ENCODE measurements at regions not wholly inside any gene's neighbourhood (a gene's known extent, or its start where the extent isn't known, plus 50 kb on each side); places are given as distances from the start of the nearest gene placed in this dataset.
A peak's percentile ranks its signal among the peaks of the same experiment; 100 is the strongest.
"Not testable (repeated sequence)": the region's sequence is repeated elsewhere in the genome, so short reads cannot be mapped to it uniquely, and the experiment has no call there.

DNA sequence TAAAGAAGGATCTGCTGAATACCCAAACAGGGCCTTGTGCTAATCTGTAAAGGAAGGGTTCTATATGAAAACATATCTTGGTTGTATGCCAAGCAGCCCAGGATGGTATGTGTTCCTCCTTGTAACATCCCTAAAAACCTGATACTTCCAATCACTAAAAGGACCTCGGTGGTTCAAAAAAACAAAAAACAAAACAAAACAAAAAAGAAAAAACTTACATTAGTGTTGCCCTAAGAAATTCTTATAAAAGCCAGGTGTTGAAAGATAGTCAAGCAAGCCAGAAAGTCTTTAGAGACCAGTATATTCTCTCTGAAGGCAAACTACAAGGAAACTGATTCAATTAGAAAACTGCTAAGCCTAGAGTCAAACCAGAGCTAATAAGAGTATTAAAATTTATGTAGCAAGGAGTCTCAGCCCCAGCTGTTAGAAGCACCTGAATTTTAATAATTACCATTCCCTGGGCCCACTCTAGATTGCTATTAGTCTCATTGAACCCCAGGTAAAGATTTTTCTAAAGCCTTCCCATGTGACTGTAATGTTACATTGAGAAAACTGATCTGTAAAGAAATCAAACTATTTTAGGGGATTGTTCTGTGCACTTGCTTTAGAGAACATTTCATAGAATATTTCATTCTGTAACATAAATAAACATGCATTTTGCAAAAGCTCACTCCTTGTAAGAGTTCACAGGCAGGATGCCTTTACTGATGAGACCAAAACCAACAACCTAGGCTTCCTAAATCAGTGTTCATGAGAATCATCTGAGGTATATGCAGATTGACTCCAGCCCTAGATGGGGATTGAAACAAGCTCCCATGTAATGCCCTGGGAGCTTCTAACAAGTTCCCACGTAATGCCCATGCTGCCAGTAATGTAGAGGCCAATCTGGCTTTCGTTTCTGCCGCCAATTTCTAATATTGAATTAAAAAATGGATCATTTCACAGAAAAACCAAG is 95.2 kb upstream of the BTN3A2 start:
- DNase-seq, result peak; percentile 73 to 75
- no peak for TF ChIP-seq GATA1 (IDR thresholded peaks at IDR 0.05; ENCODE audit: low read depth, low read length)
- TF ChIP-seq POLR2A (IDR thresholded peaks at IDR 0.05; ENCODE audit: low read length), result peak; percentile 68

DNA sequence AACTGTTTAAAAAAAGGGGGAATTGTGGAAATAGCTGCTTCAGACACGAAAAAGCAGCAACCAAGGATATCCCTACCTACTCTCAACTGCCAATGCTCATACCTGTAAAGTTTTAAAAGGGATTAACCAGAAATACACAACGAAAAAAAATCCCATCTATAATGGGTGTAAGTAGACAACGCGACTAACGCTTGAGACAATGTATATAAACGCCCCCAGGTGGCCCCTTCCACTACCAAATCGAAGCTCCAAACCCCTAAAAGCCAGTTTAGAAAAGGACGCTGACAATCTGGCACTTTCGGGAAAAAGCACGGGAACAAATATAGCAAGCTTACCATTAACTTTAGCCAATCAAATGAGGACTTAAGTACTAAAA is 94.5 kb upstream of the BTN3A2 start:
- no peak for TF ChIP-seq GATA1 (IDR thresholded peaks at IDR 0.05; ENCODE audit: low read depth, low read length)
- TF ChIP-seq POLR2A (IDR thresholded peaks at IDR 0.05; ENCODE audit: low read length), result no peak
- peak; percentile 79 to 85 for DNase-seq

DNA sequence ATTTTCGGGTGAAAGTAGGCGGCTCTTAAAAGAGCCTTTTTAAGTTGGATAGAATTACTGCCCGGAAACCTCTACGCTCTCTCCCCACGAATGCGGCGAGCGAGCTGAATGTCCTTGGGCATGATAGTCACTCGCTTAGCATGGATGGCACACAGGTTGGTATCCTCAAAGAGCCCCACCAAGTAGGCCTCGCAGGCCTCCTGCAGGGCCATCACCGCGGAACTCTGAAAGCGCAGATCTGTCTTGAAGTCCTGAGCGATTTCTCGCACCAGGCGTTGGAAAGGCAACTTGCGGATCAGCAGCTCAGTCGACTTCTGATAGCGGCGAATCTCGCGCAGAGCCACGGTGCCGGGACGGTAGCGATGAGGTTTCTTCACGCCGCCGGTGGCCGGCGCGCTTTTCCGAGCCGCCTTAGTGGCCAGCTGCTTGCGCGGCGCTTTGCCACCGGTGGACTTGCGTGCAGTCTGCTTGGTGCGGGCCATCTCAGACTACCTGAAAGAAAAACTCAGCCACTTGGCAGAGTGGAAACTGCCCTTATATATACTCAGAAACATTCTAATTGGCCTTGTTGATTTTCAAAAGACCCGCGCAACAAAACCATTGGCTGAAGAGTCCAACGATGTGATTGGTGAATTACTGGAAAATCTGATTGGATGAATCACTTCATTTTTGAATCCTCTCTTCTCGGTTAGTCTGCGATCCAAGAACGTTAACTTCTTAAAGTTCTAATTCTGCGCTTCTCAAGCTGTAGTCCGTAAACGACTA is 93.9 kb upstream of the BTN3A2 start:
- no peak for TF ChIP-seq GATA1 (IDR thresholded peaks at IDR 0.05; ENCODE audit: low read depth, low read length)
- TF ChIP-seq POLR2A (IDR thresholded peaks at IDR 0.05; ENCODE audit: low read length), result peak; percentile 99
- DNase-seq, result peak; percentile 94 to 95

DNA sequence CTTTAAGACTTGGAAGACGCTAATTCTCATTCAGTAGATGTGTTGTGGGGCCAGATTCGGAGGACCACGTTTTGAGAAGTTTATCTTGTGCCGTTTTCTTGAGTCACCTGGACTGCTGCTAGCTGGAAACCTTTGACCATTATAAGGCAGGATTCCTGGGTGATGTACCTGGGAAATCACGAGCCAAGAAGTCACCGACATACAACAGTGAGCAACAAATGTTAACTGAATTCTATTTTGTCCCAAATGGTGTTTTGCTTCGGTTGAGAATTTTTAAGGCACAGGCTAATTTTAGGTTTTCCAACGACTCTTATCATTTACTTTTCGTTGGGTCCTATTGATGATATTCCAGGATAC is 93.4 kb upstream of the BTN3A2 start:
- TF ChIP-seq GATA1 (IDR thresholded peaks at IDR 0.05; ENCODE audit: low read depth, low read length) (no peak), POLR2A (IDR thresholded peaks at IDR 0.05; ENCODE audit: low read length) (no peak)
- DNase-seq, result no peak

DNA sequence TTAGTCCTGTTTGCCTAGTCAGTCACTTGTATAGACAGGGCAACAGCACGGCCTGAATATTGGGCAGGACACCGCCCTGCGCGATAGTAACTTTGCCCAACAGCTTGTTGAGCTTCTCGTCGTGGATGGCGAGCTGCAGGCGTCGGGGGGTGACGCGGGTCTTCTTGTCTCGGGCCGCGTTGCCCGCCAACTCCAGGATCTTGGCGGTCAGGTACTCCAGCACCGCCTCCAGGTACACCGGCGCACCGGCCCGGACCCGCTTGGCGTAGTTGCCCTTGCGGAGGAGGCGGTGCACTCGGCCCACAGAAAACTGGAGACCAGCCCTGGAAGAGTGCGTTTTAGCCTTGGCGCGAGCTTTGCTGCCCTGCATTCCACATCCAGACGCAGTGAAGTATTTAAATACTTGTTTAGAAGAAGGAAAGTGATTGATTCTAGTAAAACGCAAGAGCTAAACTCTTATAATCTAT is 92.8 kb upstream of the BTN3A2 start:
- DNase-seq, result peak; percentile 79 to 88
- TF ChIP-seq POLR2A (IDR thresholded peaks at IDR 0.05; ENCODE audit: low read length) (no peak), GATA1 (IDR thresholded peaks at IDR 0.05; ENCODE audit: low read depth, low read length) (no peak)

DNA sequence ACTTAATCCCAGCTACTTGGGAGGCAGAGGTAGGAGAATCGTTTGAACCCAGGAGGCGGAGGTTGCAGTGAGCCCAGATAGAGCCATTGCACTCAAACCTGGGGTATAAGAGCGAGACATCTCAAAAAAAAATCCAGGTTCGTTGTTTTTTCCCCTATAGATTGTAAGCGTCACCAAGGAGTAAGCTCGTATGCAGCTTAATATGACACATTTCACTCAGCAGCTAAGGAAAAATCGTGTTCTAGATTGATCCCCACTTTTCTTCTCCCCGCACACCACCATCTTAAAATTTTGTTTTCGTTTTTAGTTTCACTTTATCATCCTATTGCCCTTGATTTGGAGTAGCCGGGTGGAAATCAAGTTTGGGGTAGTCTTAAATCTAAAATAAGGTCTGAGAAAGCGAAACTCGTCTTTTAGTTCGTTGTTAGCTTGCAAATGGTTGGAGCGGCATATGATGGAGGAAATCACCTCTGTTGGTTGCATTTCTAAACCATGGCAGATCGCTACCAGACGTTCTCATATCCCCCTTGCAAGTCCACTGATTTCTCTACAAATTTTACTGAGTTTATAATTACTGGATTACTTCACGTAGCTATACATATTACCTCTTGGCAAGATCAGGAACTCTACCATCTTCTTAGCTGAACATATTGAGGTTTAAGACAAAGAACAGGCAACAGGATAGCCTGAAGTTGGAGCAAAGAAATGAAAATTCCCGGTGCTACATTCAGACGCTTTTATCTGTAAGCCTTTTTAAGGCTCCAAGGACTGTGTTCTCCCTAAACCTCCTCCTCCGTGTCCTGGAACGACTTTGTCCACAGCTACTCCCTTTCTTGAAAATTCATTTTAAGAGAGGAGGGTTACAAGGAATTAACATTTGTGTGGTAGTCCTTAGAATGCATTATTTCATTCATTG is 91.1 kb upstream of the BTN3A2 start:
- DNase-seq, result peak in 1 of 2 experiments; percentile 80
- no peak for TF ChIP-seq GATA1 (IDR thresholded peaks at IDR 0.05; ENCODE audit: low read depth, low read length)
- TF ChIP-seq POLR2A (IDR thresholded peaks at IDR 0.05; ENCODE audit: low read length), result no peak

DNA sequence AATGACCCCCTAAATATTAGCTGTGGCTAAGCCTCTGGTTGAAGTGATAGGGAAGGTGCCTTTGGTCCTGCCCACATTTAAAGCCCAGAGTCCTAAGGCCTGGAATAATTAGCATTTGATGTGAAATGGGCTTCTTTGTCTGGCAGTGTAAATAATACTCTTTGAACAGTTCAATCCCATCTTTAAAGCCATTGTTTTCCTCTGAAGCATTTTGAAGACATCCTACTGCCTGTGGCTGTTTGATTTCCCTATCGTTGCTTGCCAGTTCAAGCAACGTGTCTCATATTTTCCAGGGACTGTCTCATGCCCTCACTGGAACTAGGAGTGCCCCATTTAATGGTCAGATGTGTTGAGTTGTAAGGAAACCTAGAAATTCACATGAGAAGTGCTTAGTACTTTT is 89.3 kb upstream of the BTN3A2 start:
- TF ChIP-seq POLR2A (IDR thresholded peaks at IDR 0.05; ENCODE audit: low read length) (peak; percentile 21), GATA1 (IDR thresholded peaks at IDR 0.05; ENCODE audit: low read depth, low read length) (no peak)
- DNase-seq, result no peak

DNA sequence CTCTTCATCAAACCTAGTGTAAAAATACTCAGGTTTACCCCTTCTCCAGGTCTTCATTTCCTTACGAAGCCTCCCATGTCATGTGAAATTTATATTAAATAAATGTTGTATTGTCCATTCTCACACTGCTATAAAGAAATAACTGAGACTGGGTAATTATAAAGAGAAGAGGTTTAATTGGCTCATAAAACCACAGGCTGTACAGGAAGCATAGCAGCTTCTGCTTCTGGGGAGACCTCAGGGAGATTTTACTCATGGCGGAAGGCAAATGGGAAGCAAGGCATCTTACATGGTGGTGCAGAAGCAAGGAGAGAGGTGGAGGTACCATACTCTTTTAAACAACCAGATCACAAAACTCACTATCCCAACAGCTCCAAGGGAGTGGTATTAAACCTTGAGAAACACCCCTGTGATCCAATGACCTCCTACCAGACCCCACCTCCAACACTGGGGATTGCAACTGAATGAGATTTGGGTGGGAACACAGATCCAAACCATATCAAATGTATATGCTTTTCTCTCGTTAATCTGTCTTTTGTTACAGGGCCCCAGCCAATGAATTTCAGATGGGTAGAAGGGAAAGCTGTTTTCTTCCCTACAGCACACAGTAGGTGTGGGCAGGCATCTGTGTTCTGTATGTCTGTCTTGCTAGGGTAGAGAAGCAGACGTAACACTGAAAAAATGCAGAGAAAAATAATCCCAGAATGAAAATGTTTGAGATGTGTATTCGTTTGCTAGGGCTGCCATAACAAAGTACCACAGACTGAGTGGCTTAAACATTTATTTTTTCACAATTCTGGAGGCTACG is 88.0 kb upstream of the BTN3A2 start:
- no peak for DNase-seq
- TF ChIP-seq POLR2A (IDR thresholded peaks at IDR 0.05; ENCODE audit: low read length) (no peak), GATA1 (IDR thresholded peaks at IDR 0.05; ENCODE audit: low read depth, low read length) (no peak)

DNA sequence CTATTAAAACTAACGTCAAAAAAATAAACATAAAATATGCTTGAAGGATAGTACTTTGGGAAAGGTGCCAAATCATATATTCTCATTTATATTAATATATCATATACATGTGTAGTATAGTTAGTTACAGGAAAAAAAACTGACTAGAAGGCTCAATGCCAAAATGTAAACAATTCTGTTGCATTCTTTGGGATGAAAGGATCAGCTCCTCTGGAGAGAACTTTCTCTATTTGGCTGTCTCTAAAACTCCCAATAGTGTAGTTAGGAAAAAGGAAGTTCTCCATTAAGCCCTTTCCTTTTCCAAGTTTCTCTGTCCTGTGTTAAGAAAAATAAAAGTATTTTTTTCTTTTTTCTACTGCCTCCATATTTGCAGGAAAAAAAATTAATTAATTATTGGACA is 86.5 kb upstream of the BTN3A2 start:
- DNase-seq, result no peak
- TF ChIP-seq POLR2A (IDR thresholded peaks at IDR 0.05; ENCODE audit: low read length) (no peak), GATA1 (IDR thresholded peaks at IDR 0.05; ENCODE audit: low read depth, low read length) (no peak)

DNA sequence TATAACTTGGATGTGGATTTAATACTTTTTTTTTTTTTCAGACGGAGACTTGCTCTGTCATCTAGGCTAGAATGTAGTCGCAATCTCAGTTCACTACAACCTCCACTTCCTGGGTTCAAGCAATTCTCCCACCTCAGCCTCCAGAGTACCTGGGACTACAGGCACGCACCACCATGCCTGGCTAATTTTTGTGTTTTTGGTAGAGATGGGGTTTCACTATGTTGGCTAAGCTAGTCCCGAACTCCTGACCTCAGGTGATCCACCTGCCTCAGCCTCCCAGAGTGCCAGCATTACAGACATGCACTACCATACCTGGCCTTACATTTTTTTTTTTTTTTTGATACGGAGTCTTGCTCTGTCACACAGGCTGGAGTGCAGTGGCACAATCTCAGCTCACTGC is 85.6 kb upstream of the BTN3A2 start:
- DNase-seq, result not testable (repeated sequence)

DNA sequence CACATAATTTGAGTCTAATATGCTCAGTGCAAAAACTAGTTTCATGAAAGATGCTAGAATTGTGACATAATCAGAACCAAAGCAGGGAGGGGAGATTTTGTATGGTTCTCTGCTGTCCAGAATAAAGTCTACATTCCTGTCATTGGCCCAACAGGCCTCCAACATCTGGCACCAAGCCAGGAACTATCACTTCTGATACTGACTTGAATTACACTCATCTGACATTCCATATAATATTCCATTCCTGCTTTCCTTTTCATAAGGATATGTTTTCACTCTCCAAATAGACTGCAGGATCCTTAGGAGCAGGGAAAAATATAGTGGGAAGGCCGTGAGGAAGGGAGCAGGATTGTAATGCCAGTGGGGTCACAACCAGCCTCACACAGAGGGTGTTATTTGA is 84.6 kb upstream of the BTN3A2 start:
- peak in 1 of 2 experiments; percentile 69 for DNase-seq
- TF ChIP-seq GATA1 (IDR thresholded peaks at IDR 0.05; ENCODE audit: low read depth, low read length) (no peak), POLR2A (IDR thresholded peaks at IDR 0.05; ENCODE audit: low read length) (no peak)

DNA sequence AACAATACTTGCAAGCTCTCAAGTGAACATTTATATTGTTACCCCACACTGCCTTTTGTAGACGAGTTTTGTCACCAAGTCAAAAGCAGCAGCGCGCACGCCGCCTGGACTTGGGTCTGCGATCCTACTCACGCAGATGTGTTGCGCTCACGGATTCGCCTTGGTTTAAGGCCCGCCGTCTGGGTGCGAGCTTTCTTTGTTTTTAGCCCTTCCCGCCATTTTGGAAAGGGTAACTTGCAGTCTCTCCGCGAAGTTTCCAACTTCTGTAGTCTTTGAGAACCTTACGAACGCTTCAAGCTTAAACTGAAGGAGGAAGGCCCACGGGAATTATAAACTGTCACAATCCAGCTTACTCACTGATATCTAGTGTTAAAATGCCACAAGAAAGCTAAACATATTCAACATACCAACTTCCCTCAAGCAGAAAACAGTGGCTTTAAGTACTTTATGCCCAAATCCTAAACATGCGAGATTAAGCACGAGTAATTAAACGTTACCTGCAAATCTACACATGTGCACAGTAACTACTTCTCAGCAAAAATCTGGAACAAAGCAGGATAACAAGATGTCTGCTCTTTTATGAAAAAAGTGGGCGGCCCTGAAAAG is 80.4 kb upstream of the BTN3A2 start:
- DNase-seq, result peak; percentile 84 to 87
- no peak for TF ChIP-seq GATA1 (IDR thresholded peaks at IDR 0.05; ENCODE audit: low read depth, low read length)
